GM23338 (cell line): ENCODE measurements at regions not wholly inside any gene's neighbourhood (a gene's known extent, or its start where the extent isn't known, plus 50 kb on each side); places are given as distances from the start of the nearest gene placed in this dataset.

Experiments
- ATAC-seq: fragments of 200-7000 bp; cut with Tn5 transposase; 3 replicates; pipeline ENCODE4 v1.9.1; 2020
- DNase-seq: peaks from one replicate; pipeline ENCODE4 v3.0.0-alpha.2; 2015; ENCODE audit warnings: low spot score
- H2AFZ ChIP-seq: fragments of 200-600 bp; sonication (generic); 2 replicates; pipeline ENCODE4 v1.8.0; 2016; ENCODE audit warnings: antibody characterized with exemption, mild to moderate bottlenecking, moderate library complexity
- H3F3A ChIP-seq: fragments of 200-600 bp; sonication (generic); replicated peaks from 2 replicates; pipeline ENCODE4 v1.8.0; 2017; ENCODE audit warnings: antibody characterized with exemption, mixed run types, low read depth
- H3K27ac ChIP-seq: fragments of 200-600 bp; sonication (generic); 2 replicates; pipeline ENCODE4 v1.6.1; 2016; ENCODE audit warnings: low read depth
- H3K27me3 ChIP-seq: fragments of 200-600 bp; sonication (generic); 2 replicates; pipeline ENCODE4 v1.8.0; 2016; ENCODE audit warnings: mild to moderate bottlenecking, mixed run types, moderate library complexity; ENCODE audit not compliant: insufficient read depth
- H3K36me3 ChIP-seq: fragments of 200-600 bp; sonication (generic); 2 replicates; pipeline ENCODE4 v1.8.0; 2016; ENCODE audit warnings: mild to moderate bottlenecking; ENCODE audit not compliant: insufficient read depth
- H3K4me1 ChIP-seq: fragments of 200-600 bp; sonication (generic); 2 replicates; pipeline ENCODE4 v1.8.0; 2016; ENCODE audit warnings: mild to moderate bottlenecking, moderate library complexity; ENCODE audit not compliant: insufficient read depth
- H3K4me2 ChIP-seq: fragments of 200-600 bp; sonication (generic); 2 replicates; pipeline ENCODE4 v1.7.1; 2017; ENCODE audit warnings: mixed run types
- H3K4me3 ChIP-seq: fragments of 200-600 bp; sonication (generic); 2 replicates; pipeline ENCODE4 v1.6.1; 2016; ENCODE audit warnings: mixed run types
- H3K79me2 ChIP-seq: fragments of 200-600 bp; sonication (generic); replicated peaks from 2 replicates; pipeline ENCODE4 v1.8.0; 2017; ENCODE audit warnings: mild to moderate bottlenecking; ENCODE audit not compliant: insufficient read depth
- H3K9me2 ChIP-seq: fragments of 200-600 bp; sonication (generic); 2 replicates; pipeline ENCODE4 v1.8.0; 2017; ENCODE audit not compliant: insufficient read depth
- H4K20me1 ChIP-seq: fragments of 200-600 bp; sonication (generic); replicated peaks from 2 replicates; pipeline ENCODE4 v1.8.0; 2017; ENCODE audit warnings: mild to moderate bottlenecking; ENCODE audit not compliant: insufficient read depth
- H3K27ac Mint-ChIP-seq: 2 replicates; pipeline ENCODE4 v1.8.0; 2020; ENCODE audit warnings: inconsistent platforms, mild to moderate bottlenecking, moderate library complexity, mixed read lengths
- H3K27me3 Mint-ChIP-seq: 3 replicates; pipeline ENCODE4 v1.8.0; 2022; ENCODE audit warnings: low read depth, mild to moderate bottlenecking, moderate library complexity, mixed read lengths, inconsistent platforms; ENCODE audit not compliant: insufficient read depth, poor library complexity
- H3K36me3 Mint-ChIP-seq: 3 replicates; pipeline ENCODE4 v1.8.0; 2021; ENCODE audit warnings: low read depth, mild to moderate bottlenecking, inconsistent platforms, moderate library complexity, mixed read lengths
- H3K4me1 Mint-ChIP-seq: 3 replicates; pipeline ENCODE4 v1.8.0; 2020; ENCODE audit warnings: mild to moderate bottlenecking, inconsistent platforms, mixed read lengths
- H3K4me3 Mint-ChIP-seq: 3 replicates; pipeline ENCODE4 v1.8.0; 2021; ENCODE audit warnings: moderate library complexity, mild to moderate bottlenecking, inconsistent platforms, mixed read lengths
- H3K9me3 Mint-ChIP-seq: 3 replicates; pipeline ENCODE4 v1.8.0; 2020; ENCODE audit warnings: moderate library complexity, mild to moderate bottlenecking, inconsistent platforms, mixed read lengths
- ETS1 ChIP-seq: IDR thresholded peaks from 2 replicates; pipeline ENCODE4 v1.6.1; 2016; ENCODE audit warnings: antibody characterized with exemption
- POLR2AphosphoS5 ChIP-seq: IDR thresholded peaks from 2 replicates; pipeline ENCODE4 v1.6.1; 2016; ENCODE audit warnings: antibody characterized with exemption, low read depth
- ZNF114 ChIP-seq: fragments of 250-450 bp; sonication (Bioruptor Pico); IDR thresholded peaks from 2 replicates; pipeline ENCODE4 v1.5.0; 2020; ENCODE audit warnings: mild to moderate bottlenecking, moderate library complexity
- ZNF462 ChIP-seq: fragments of 250-450 bp; sonication (Bioruptor Pico); IDR thresholded peaks from 2 replicates; pipeline ENCODE4 v1.5.0; 2020; ENCODE audit warnings: mild to moderate bottlenecking, moderate library complexity

- TF ChIP-seq ZNF462 (CRISPR knock-in tag), result no peak
Observed at GRCh38 chr1:218804014-218804785, 369.5 kb upstream of the LYPLAL1 start (continued).

- Histone ChIP-seq H3K36me3 (no peaks in the 10 kb centered on the region), H3K27ac (no peak overlapping the region), H3F3A (no peaks in the 10 kb centered on the region), H3K79me2 (no peaks in the 10 kb centered on the region), H3K4me1 (no peaks in the 10 kb centered on the region), H3K4me2 (no peak overlapping the region), H2AFZ (no peak overlapping the region), H3K9me2 (no peaks in the 10 kb centered on the region), H4K20me1 (no peaks in the 10 kb centered on the region), H3K27me3 (no peaks in the 10 kb centered on the region), H3K4me3 (no peak overlapping the region)
- no peaks in the 10 kb centered on the region for H3K4me1 Mint-ChIP-seq
- no peak overlapping the region for H3K4me3 Mint-ChIP-seq
- no peaks in the 10 kb centered on the region for H3K36me3 Mint-ChIP-seq
- no peak for ATAC-seq
- no peaks in the 10 kb centered on the region for H3K27me3 Mint-ChIP-seq
- no peak overlapping the region for H3K27ac Mint-ChIP-seq
- H3K9me3 Mint-ChIP-seq, result no peaks in the 10 kb centered on the region
- DNase-seq, result no peak
- TF ChIP-seq ZNF114 (CRISPR knock-in tag), result no peak
- TF ChIP-seq ETS1, result no peak
- TF ChIP-seq ZNF462 (CRISPR knock-in tag), result no peak
- TF ChIP-seq POLR2AphosphoS5, result no peak
Observed at GRCh38 chr1:218809061-218809460, 364.6 kb upstream of the LYPLAL1 start.
